HG02623 (cell line): ENCODE measurements at regions not wholly inside any gene's neighbourhood (a gene's known extent, or its start where the extent isn't known, plus 50 kb on each side); places are given as distances from the start of the nearest gene placed in this dataset.

Experiments used
- ATAC-seq: cut with Tn5 transposase; IDR thresholded peaks from one replicate; pipeline ENCODE4 v1.9.1; 2021; ENCODE audit warnings: moderate library complexity; ENCODE audit not compliant: unreplicated experiment

DNA sequence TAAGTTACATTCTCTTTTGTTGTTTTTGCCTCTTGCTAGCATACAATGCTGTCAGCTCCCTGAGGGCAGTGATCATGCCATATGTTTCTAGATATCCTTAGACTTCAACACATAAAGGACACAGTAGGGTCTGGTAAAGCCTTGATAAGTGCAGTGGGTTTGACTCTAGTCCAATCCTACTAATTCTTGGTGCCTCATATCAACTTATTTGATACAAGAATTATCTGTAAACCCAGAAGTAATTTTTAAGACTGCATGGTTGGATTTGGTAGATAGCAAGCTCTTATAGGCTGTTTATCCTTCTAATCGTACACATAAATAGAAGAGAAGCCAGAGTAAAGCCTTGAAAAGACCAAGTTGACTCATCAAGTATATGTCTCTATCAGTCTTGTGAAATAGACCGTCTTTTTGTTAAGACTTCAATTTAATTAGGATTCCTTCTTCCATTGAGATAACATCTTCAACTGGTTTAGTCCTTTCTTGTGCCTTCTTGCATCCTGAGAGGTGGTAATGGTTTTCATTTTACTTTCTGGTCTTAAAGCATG is 265.6 kb upstream of the CDIN1 start:
- no peak for ATAC-seq

DNA sequence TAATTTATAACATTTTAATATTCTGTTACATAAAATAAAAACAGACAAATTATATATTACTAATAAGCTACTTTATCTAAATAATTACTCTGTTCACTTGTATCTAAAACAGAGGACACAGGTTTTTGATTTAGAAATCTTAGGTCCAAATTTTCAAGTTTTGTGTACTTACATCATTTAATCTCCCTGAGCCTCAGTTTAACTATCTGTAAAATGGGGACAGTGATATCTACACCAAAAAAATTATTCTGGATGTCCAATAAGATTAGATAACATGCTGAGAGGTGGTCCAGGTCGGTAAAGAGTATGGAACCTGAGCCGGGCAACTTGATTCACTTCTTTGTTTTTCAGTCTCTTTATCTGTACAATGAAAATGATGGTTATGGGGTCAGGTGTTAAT is 263.8 kb upstream of the CDIN1 start:
- no peak for ATAC-seq

DNA sequence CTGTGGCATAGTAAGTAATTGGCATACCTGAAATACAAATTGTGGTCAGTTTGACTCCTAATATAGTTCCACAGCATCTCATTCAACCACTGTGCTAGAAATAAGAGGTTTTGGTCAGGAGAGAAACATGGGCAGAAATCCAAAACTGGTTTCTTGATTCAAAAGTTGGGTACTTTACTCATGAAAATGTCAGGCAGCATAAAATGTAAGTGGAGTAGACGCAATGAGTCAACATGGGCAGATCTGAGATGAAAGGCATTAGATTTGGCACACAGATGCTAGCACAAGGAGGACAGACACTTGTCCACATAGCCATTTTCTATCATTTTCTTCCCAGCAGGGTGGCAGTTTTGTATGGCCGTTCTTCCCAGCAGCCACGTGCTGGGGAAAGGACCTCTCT is 255.8 kb upstream of the CDIN1 start:
- ATAC-seq, result no peak

DNA sequence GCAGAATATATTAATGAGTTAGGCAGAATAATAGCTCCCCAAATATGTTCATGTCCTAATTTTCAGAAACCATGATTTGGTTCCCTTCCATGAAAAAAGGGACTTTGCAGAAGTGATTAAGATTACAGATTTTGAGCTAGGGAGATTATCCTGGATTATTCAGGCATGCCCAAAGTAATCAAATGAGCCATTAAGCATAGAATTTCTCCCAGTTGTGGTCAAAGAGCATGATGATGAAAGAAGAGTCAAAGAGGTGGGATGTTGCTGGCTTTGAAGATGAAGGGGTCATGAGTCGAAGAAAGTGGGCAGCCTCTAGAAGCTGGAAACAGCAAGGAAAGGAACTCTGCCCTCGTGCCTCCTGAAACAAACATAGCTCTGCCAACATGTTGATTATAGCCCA is 254.2 kb upstream of the CDIN1 start:
- no peak for ATAC-seq

DNA sequence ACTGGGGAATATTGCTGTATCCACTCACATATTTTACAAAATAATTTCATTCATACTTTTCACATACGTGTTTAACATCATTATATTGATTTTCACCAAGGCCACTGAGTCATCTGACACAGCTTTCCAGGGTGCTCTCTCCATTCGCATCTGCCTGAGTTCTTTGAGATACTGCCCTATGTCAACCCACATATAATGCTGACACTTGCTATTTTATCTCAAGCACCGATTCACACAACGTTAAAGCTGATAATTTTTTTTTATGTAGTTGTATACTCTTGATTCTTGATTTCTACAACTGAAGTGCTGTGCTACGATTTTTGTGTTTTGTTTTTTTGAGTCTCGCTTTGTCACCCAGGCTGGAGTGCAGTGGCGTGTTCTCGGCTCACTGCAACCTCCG is 249.8 kb upstream of the CDIN1 start:
- ATAC-seq, result no peak

DNA sequence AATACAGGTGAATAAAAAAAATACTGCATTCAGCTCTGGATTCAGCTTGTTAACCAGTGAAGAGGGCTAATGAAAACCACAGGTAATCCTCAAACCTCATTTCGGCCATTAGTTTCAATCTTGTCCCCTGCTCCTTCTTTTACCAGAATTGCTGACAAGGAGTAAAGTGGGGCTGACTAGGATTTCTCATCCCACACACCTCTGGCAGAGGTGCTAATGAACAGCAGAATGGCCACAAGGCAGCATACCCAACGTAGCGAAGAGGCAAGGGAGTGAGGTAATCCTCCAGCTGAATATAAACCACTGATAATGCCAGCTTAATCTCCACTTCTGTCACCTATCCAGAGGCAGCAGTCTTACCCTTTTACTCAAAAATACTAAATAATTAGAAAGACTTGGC is 248.8 kb upstream of the CDIN1 start:
- no peak for ATAC-seq

DNA sequence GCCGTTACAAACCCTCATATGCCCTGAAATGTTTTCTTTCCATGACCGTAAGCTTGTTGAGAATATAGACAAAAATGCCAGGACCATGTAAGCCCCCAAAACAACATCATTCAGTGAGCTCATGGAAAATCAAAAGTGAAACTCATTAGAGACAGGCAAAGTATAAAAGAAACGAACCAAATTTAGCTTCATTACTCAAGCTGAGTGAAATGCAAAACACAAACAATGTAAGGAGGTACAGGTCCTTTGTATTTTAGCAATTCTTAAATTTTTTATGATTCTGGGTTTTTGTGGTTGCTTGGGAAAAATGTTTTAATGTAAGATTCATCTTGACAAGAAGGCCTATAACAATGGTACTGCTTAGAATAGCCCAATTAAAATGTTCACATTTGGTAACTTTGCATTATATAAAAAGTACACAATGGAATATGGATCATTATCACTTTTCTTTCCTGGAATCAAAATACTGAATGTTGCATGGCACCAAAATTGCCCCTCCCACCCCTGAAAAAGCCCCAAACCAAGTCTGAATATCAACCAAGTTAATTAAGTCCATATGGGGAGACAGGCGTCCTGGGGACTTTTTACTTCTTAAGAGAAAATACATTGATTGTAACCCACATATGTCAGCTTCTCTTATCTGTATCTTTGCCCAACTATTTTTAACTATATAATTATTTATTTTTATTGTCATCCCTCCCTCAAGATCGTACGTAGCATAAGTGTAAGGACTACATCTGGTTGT is 247.7 kb upstream of the CDIN1 start:
- no peak for ATAC-seq

DNA sequence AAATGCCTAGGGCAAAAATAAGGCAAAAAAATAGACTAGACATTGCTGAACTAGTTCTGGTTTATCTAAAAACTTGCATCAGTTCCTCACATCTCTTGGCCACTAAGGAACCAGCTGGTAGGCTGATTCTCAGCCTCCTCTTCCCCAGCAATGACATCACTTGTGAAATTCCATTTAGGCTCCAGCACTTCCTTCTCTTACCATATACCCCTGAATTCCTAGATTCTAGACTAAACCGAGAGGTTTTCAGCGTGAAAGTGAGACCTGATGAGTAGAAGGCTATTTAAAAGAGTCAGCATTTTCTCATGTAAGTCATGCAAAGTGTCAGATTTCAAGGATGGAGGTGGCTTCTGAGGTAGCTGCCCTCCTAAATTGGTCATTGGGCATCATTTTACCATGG is 247.1 kb upstream of the CDIN1 start:
- no peak for ATAC-seq

DNA sequence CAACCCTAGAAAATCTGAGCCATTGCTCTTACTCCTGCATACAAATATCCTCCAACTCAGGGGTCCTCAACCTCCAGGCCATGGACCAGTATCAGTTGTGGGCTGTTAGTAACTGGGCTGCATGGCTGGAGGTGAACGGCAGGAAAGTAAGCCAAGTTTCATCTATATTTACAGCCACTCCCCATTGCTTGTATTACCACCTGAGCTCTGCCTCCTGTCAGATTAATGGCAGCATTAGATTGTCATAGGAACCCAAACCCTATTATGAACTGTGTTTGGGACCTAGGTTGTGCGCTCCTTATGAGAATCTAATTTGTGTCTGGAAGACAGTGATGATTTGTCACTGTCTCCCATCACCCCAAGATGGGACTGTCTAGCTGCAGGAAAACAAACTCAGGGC is 246.5 kb upstream of the CDIN1 start:
- no peak for ATAC-seq

DNA sequence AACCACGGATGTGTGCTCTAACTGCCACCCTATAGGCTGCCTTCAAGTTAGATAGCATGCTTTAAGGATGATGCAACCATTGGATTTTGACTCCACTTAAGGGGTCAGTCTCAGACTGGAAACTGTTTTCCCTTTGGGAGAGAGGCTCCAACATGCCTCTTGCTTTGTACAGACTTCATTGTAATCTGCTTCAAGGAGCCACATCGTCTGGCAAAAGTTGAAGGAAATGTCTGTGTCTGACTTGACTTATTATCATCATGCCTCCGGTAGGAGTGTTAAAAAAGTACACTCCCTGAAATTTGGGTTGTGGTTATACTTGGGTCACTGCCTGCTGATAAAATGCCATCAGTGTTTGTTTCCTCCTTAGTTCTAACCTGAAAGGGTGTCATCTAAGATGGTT is 245.4 kb upstream of the CDIN1 start:
- ATAC-seq, result no peak

DNA sequence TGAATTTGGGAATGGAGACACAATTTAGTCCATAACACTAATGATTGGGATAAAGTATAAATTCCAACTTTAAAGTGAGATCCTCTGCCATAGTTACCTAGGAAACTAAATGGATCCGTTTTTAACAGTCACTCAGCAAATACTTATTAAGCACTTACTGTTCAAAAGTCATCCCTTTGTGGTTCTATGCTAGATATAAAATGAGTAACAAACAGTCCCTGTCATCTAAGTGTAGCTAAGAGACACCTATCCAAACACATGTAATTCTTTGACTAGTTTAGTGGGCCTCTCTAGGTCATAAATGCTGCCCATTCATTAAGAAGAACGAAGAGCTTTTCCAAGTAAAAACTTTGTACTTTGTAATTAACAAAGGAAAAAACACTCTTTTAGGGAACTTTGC is 244.2 kb upstream of the CDIN1 start:
- no peak for ATAC-seq

DNA sequence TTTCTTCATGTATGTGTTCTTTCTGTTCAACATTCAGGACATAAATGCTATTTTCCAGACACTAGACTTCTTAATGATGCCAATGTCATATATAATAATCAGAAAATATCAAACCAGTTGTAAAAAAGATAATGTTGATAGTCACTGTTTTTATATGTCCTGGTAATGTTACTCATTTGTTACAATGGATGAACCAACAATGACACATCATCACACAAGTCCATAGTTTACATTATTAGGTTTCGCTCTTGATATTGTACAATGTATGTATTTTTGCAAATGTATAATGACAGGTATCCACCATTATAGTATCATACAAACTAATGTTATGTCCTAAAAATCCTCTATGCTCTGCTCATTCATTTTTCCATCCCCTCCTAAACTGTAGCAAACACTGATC is 243.8 kb upstream of the CDIN1 start:
- ATAC-seq, result no peak

DNA sequence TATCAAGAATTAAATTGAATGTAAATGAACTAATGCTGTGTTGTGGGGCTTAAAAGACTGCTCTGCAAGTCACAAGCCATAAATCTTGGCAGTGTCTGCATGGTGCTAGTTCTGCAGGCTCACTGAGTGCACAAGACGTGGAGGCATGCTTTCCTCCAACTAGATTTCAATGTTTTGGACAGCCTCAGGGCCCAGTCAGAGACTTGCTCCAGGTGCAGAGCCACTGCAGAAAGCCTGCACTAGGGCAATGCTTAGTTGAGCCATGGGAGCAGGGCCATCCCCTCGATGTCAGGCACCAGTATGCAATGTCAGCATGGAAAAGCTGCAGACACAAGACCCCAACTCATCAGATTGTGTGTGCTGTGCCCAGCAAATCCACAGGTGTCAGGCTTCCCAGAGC is 234.5 kb upstream of the CDIN1 start:
- no peak for ATAC-seq

DNA sequence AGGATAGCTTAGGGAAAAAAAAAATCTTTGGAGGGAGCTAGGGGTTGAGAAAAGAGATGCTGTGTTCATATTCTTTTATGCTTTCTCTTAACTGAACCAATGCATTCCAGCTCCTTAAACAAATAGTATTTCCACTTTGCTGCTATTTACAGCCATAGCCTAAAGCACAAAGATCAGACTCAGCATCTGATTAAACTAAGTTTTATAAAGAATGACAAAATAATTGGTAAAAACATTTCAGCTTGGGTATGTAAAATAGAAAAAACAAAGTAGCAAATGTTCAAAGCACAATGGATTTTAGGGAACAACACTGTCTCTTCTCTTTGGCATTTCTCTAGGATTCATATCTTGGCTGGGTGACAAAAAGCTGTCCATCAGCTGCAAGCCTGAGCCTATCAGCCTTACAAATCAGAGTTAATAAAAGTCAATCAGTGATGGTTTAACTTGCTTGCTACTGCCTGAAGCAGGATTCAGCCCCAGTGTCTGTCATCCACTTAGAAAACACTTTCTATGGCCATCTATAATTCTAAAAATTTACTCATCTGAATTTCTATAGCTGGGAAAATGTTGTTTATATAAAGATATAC is 232.1 kb upstream of the CDIN1 start:
- ATAC-seq, result no peak

DNA sequence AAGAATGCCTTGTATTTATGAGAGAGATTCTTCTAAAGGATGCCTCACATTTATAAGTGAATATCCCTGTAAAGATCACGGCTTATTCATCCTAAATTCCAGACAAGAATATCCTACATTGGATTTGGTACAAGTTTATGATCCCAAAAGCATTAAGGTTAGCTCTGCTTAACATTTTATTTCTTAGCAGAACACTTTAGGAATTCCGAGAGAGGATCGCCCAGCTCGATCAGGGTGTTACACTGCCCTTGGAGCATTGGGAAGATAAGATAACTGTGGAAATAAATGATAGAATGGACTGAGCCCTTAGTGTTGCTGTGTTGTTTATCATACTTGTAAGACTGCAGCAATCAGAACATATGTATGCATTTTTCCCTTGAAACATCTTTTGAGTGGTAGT is 223.0 kb upstream of the CDIN1 start:
- no peak for ATAC-seq

DNA sequence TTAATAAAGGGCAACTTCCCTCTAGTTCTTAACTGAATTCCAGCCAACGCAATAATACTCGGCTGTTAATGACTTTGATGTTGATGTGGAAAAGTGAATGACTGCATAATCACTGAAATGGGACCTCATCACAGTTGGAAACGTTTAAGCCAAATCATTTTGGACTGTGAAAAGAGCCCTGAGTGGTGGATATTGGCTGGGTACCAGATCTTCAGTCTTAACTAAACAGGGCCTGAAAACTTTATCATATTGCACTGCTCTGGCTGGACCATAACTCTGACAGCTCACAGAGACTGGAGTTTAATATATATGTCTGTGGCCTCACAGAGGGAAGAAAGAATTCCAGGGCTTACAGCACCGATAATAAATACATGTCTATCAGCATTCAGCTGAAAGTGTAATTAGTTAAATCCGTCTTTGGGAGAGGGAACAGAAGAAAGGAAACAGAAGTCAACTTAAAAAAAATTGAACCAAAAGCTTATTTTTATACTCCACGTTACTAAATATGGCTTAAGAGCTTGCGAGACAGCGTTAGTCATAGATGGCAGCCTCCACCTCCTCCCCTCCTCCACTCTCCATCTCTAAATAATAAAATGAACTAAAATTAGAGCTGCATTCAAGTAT is 222.3 kb upstream of the CDIN1 start:
- no peak for ATAC-seq

DNA sequence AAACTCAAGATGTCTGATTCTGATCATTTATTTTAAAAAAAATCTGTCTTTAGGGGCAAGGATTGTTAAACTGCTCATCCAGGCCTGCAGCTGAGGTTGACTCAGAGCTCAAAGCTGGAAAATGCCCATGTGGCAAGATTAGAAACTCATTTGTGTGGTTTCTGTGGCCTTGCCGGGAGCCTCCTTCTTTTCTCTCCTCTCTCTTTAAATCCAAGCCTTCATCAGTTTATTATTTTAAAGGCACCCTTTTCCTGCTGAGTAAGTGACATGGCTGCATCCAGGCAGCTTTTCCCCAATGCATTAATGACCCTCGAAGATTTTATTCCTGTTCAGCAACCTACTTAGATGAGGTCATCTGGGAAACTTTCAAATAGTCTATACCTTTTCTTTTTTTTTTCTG is 221.3 kb upstream of the CDIN1 start:
- ATAC-seq, result no peak

DNA sequence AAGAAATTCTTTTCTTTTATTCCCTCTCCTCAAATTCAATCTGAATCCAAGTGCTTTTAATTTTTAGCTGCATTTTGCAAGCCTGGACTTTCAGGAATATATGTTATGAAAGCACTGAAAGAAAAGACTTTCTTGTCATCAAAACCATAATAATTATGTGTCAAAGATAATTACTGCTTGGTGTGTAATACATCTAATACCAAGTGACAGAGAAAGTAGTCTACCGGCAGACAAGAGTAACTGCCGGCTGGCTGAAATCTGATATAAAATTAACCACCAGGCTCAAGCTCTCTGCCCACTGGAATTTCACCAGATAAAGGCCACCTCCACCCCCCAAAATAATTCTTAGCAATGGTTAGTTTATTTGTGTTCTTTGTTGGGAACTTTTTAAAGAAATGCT is 220.9 kb upstream of the CDIN1 start:
- ATAC-seq, result no peak

DNA sequence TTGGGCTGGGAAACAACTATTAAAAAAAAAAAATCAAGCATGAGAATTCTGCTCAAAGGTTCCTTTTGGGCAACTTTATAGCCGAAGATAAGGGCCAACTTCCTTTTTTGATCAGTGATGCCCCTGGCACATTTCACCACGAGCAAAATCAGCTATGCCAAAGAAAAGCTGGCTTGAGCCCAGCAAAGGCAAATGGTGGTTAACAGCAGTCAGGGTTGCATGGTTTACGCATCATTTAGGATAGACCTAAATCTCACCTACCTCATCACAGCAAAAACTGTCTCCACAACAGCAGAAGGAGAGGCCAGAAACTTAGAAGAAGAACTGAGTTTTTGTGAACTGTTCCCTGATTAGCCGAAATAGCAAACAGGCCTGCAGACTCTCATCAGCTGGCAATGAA is 220.1 kb upstream of the CDIN1 start:
- no peak for ATAC-seq

DNA sequence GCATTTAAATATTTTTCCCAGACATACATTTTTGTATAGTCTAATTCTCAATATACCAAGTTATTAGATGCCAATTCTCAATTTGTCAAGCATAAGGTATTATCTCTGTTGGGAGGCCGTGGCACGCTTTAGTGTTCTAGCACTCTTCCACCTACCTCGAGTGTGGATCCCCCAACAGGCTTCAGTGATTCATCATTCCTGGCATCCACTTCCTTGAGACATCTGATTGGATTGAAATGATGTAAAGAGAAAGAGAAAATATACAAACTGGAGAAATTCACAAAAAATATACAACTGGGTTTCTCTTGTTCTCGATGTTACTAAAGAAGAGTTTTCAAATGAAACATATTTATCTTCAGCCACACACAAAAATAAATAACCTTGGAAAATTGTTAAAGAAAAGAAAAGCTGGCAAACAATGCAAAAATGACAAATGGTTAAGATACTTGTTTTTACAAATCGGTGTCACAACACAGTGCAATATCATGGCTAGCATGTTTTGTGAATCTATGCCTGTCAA is 218.0 kb upstream of the CDIN1 start:
- no peak for ATAC-seq

DNA sequence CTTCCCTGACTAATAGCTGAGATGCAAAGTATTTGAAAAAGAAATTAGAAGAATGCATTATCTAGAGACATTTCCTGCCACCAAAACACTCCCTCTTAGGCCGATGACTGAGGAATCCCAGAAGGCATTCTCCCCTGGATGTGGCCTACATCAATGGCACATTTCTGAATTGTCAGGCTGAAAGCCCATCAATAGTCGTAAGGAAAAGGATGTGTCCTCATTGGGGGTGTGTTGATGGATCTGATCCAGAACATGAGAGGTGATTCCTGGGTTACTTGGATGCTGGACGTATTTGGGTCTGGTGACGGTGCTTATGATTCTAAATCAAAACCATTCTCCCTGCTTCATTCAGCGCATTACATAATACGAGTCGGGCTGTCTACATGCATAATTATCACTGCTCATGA is 216.9 kb upstream of the CDIN1 start:
- ATAC-seq, result no peak

DNA sequence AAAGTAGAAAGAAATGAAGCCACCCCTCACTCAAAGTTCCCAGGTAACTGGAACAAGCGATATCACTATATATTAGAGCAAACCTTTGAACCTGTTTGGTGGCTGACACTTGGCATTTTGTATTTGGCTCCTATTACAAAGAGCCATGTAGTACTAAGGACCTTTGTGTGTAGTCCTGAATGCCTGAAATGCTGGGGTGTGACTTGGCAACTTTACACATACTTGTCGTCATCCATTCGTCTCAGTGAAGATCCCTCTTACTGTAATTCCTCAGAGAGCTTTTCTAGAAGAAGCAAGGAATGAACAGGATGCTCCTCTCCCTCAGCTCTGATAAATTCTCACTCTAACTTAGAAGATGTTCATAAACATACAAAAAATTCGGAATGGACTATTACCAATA is 216.1 kb upstream of the CDIN1 start:
- no peak for ATAC-seq
